HS-27A (cell line): ENCODE measurements at regions not wholly inside any gene's neighbourhood (a gene's known extent, or its start where the extent isn't known, plus 50 kb on each side); places are given as distances from the start of the nearest gene placed in this dataset.

Experiments used
- DNase-seq: peaks from one replicate; pipeline ENCODE4 v3.0.0-alpha.2; 2012; ENCODE audit warnings: low read depth, missing footprints

- DNase-seq: no peak
Measured at GRCh38 chr4:34183926-34184325, 2060.4 kb downstream of the ARAP2 start.

- DNase-seq: no peak
Measured at GRCh38 chr4:34187056-34187455, 2057.3 kb downstream of the ARAP2 start.

- no peak for DNase-seq
Measured at GRCh38 chr4:34191443-34191842, 2052.9 kb downstream of the ARAP2 start.

- no peak for DNase-seq
Measured at GRCh38 chr4:34193451-34194154, 2050.7 kb downstream of the ARAP2 start.

GRCh38 chr4:34194585-34194984, 2049.7 kb downstream of the ARAP2 start:
- no peak for DNase-seq

- no peak for DNase-seq
Measured at GRCh38 chr4:34196375-34196774, 2047.9 kb downstream of the ARAP2 start.

GRCh38 chr4:34198966-34199365, 2045.3 kb downstream of the ARAP2 start:
- no peak for DNase-seq

GRCh38 chr4:34200535-34200934, 2043.8 kb downstream of the ARAP2 start:
- no peak for DNase-seq

- no peak for DNase-seq
Measured at GRCh38 chr4:34202154-34202553, 2042.2 kb downstream of the ARAP2 start.

GRCh38 chr4:34220601-34221000, 2023.7 kb downstream of the ARAP2 start:
- no peak for DNase-seq

GRCh38 chr4:34221986-34222385, 2022.3 kb downstream of the ARAP2 start:
- DNase-seq: no peak

- DNase-seq: no peak
Measured at GRCh38 chr4:34236118-34236517, 2008.2 kb downstream of the ARAP2 start.

GRCh38 chr4:34245276-34245675, 1999.0 kb downstream of the ARAP2 start:
- no peak for DNase-seq

- DNase-seq: no peak
Measured at GRCh38 chr4:34250562-34250961, 1993.8 kb downstream of the ARAP2 start.

GRCh38 chr4:34253239-34253638, 1991.1 kb downstream of the ARAP2 start:
- no peak for DNase-seq

- peak; percentile 19 for DNase-seq
Measured at GRCh38 chr4:34258176-34258575, 1986.1 kb downstream of the ARAP2 start.

- DNase-seq: no peak
Measured at GRCh38 chr4:34261799-34262314, 1982.5 kb downstream of the ARAP2 start.

- DNase-seq: no peak
Measured at GRCh38 chr4:34269613-34270012, 1974.7 kb downstream of the ARAP2 start.

- no peak for DNase-seq
Measured at GRCh38 chr4:34271479-34272355, 1972.6 kb downstream of the ARAP2 start.

GRCh38 chr4:34279011-34279410, 1965.3 kb downstream of the ARAP2 start:
- no peak for DNase-seq

GRCh38 chr4:34280131-34280530, 1964.2 kb downstream of the ARAP2 start:
- no peak for DNase-seq

GRCh38 chr4:34281826-34282225, 1962.5 kb downstream of the ARAP2 start:
- no peak for DNase-seq

GRCh38 chr4:34289489-34289888, 1954.8 kb downstream of the ARAP2 start:
- DNase-seq: no peak
